Keratinocyte (primary cell): ENCODE measurements at regions not wholly inside any gene's neighbourhood (a gene's known extent, or its start where the extent isn't known, plus 50 kb on each side); places are given as distances from the start of the nearest gene placed in this dataset.

Source experiments
- DNase-seq: peaks from one replicate; pipeline ENCODE4 v3.0.0-alpha.2; 2011; ENCODE audit warnings: low read depth, missing footprints, low spot score
- FAIRE-seq: peaks from 2 replicates; lab custom pipeline; 2011; peaks lifted over from hg19 to GRCh38; lab: Jason Lieb, UNC
- H2AFZ ChIP-seq: 2 replicates; pipeline ENCODE4 v1.6.0; 2012; ENCODE audit warnings: low read length, control low read depth, inconsistent platforms; ENCODE audit not compliant: control insufficient read depth
- H3K27ac ChIP-seq: 2 replicates; pipeline ENCODE4 v1.5.1; 2011; ENCODE audit warnings: low read length; ENCODE audit not compliant: control insufficient read depth, insufficient read depth
- H3K27me3 ChIP-seq: 3 replicates; pipeline ENCODE4 v1.6.0; 2011; ENCODE audit warnings: low read length; ENCODE audit not compliant: control insufficient read depth, insufficient read depth; ENCODE audit errors: extremely low read depth
- H3K36me3 ChIP-seq, 2 experiments: 2 replicates in 1 of 2; 3 replicates in 1 of 2; pipeline ENCODE4 v1.5.1; 2011; ENCODE audit warnings: low read length in 2 of 2, mild to moderate bottlenecking in 1 of 2; ENCODE audit not compliant: control insufficient read depth in 2 of 2, insufficient read depth in 2 of 2; ENCODE audit errors: extremely low read depth in 1 of 2
- H3K4me1 ChIP-seq: 3 replicates; pipeline ENCODE4 v1.5.1; 2011; ENCODE audit warnings: low read length; ENCODE audit not compliant: control insufficient read depth, insufficient read depth; ENCODE audit errors: extremely low read depth
- H3K4me2 ChIP-seq: 3 replicates; pipeline ENCODE4 v1.6.0; 2011; ENCODE audit warnings: low read depth, low read length; ENCODE audit not compliant: control insufficient read depth, insufficient read depth; ENCODE audit errors: extremely low read depth
- H3K4me3 ChIP-seq, 3 experiments: fragments of 200-600 bp in 1 of 3; sonication (generic) in 1 of 3; 2 replicates in 2 of 3; 3 replicates in 1 of 3; pipeline ENCODE4 v1.5.1; 2011 to 2016; ENCODE audit warnings: low read length in 3 of 3, mild to moderate bottlenecking in 3 of 3, control low read depth in 2 of 3, inconsistent platforms in 1 of 3, low read depth in 1 of 3, mixed read lengths in 1 of 3, mixed run types in 1 of 3, moderate library complexity in 1 of 3; ENCODE audit not compliant: control insufficient read depth in 2 of 3, insufficient read depth in 2 of 3; ENCODE audit errors: extremely low read depth in 1 of 3
- H3K79me2 ChIP-seq: 2 replicates; pipeline ENCODE4 v1.6.0; 2012; ENCODE audit warnings: low read length; ENCODE audit not compliant: control insufficient read depth, insufficient read depth
- H3K9ac ChIP-seq: 3 replicates; pipeline ENCODE4 v1.6.0; 2011; ENCODE audit warnings: low read length; ENCODE audit not compliant: control insufficient read depth, insufficient read depth; ENCODE audit errors: extremely low read depth
- H3K9me1 ChIP-seq: 3 replicates; pipeline ENCODE4 v1.6.0; 2011; ENCODE audit warnings: low read length; ENCODE audit not compliant: control insufficient read depth, insufficient read depth; ENCODE audit errors: extremely low read depth
- H3K9me3 ChIP-seq: 2 replicates; pipeline ENCODE4 v1.5.1; 2012; ENCODE audit warnings: low read depth, low read length; ENCODE audit not compliant: control insufficient read depth
- H4K20me1 ChIP-seq: 3 replicates; pipeline ENCODE4 v1.6.0; 2011; ENCODE audit warnings: low read length; ENCODE audit not compliant: control insufficient read depth, insufficient read depth; ENCODE audit errors: extremely low read depth
- EZH2 ChIP-seq: IDR thresholded peaks from one replicate; pipeline ENCODE4 v1.6.1; 2012; ENCODE audit warnings: inconsistent platforms, mild to moderate bottlenecking, low read length, moderate library complexity
- dilution Hi-C: fragments of 300-500 bp; cut with MboI; formaldehyde crosslinking; loops from one replicate; pipeline ENCODE4 v1.7.0; 2020; ENCODE audit warnings: low sequenced_read_pairs; ENCODE audit not compliant: extremely low pct_ligation_motif_present
- TF ChIP-seq, protein P1 (sequence below), 3 experiments: IDR thresholded peaks in 1 of 3; conservative IDR thresholded peaks in 1 of 3; optimal IDR thresholded peaks in 1 of 3; 2 replicates in 2 of 3; 3 replicates in 1 of 3; pipeline versions ENCODE3 to v1.5.1; 2011; ENCODE audit warnings: low read length in 3 of 3, mild to moderate bottlenecking in 3 of 3, moderate library complexity in 2 of 3, control low read depth in 1 of 3, inconsistent platforms in 1 of 3; ENCODE audit not compliant: insufficient read depth in 2 of 3; ENCODE audit errors: extremely low read depth in 1 of 3

GRCh38 chrX:44674906-44675305 is 132.2 kb upstream of the FUNDC1 start:
- Histone ChIP-seq H3K9me3 (no peaks in the 10 kb centered on the region), H4K20me1 (no peaks in the 10 kb centered on the region), H3K27ac (no peak overlapping the region), H3K79me2 (no peaks in the 10 kb centered on the region), H3K27me3 (no peaks in the 10 kb centered on the region), H3K36me3 (no peaks in the 10 kb centered on the region), H3K4me3 (no peak overlapping the region), H3K9ac (no peak overlapping the region), H3K9me1 (no peaks in the 10 kb centered on the region), H3K4me2 (no peak overlapping the region), H2AFZ (no peak overlapping the region), H3K4me1 (peaks cover 7% of the 10 kb centered on the region)
- DNase-seq (no peak), FAIRE-seq (no peak)
- TF ChIP-seq EZH2 = no peak
- TF ChIP-seq, protein P1, sequence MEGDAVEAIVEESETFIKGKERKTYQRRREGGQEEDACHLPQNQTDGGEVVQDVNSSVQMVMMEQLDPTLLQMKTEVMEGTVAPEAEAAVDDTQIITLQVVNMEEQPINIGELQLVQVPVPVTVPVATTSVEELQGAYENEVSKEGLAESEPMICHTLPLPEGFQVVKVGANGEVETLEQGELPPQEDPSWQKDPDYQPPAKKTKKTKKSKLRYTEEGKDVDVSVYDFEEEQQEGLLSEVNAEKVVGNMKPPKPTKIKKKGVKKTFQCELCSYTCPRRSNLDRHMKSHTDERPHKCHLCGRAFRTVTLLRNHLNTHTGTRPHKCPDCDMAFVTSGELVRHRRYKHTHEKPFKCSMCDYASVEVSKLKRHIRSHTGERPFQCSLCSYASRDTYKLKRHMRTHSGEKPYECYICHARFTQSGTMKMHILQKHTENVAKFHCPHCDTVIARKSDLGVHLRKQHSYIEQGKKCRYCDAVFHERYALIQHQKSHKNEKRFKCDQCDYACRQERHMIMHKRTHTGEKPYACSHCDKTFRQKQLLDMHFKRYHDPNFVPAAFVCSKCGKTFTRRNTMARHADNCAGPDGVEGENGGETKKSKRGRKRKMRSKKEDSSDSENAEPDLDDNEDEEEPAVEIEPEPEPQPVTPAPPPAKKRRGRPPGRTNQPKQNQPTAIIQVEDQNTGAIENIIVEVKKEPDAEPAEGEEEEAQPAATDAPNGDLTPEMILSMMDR (optimal IDR thresholded peaks at IDR 0.05 in 1 of 3, IDR thresholded peaks at IDR 0.05 in 1 of 3, conservative IDR thresholded peaks at IDR 0.05 in 1 of 3; ENCODE audit: extremely low read depth in 1 of 3, insufficient read depth in 2 of 3, low read length in 3 of 3) = no peak
- dilution Hi-C loops = no loop called here

DNA sequence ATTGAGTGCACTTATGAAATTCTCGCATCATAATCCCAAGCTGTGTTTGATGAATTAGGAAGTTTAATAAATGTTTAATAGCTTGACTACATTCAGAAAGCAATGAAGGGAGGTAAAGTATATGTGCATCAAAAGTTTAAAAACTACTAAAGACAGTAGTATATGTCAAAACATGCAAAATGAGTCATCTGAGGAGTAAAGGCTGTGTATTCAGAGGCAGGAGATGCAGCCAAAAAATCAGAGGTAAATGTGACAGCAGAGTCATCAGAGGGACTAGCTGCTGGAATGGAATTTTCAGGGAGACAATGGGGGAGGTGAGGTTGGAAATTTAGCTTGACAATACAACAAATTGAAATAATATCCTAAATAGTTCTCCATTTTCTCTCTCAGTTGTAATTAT is 127.0 kb upstream of the FUNDC1 start:
- Histone ChIP-seq H3K36me3 (no peaks in the 10 kb centered on the region), H2AFZ (no peak overlapping the region), H3K27me3 (no peaks in the 10 kb centered on the region), H3K9ac (no peak overlapping the region), H3K9me3 (no peaks in the 10 kb centered on the region), H3K27ac (no peak overlapping the region), H3K79me2 (no peaks in the 10 kb centered on the region), H3K4me3 (no peak overlapping the region), H3K4me2 (no peak overlapping the region), H4K20me1 (no peaks in the 10 kb centered on the region), H3K4me1 (peaks cover 6% of the 10 kb centered on the region), H3K9me1 (no peaks in the 10 kb centered on the region)
- peak; percentile 89 for FAIRE-seq
- dilution Hi-C loops = no loop called here
- no peak for DNase-seq
- TF ChIP-seq, protein P1 (optimal IDR thresholded peaks at IDR 0.05 in 1 of 3, IDR thresholded peaks at IDR 0.05 in 1 of 3, conservative IDR thresholded peaks at IDR 0.05 in 1 of 3; ENCODE audit: extremely low read depth in 1 of 3, insufficient read depth in 2 of 3, low read length in 3 of 3) = no peak
- TF ChIP-seq EZH2 = no peak
